Mucosa of descending colon (tissue), 3 donors: ENCODE measurements at regions not wholly inside any gene's neighbourhood (a gene's known extent, or its start where the extent isn't known, plus 50 kb on each side); places are given as distances from the start of the nearest gene placed in this dataset.

Source experiments
- ATAC-seq: fragments of 200-7000 bp; cut with Tn5 transposase; one replicate; pipeline ENCODE4 v1.9.1; 2020; ENCODE audit warnings: mild to moderate bottlenecking, moderate library complexity
- DNase-seq, 3 donors: peaks; one replicate each; pipeline ENCODE4 v3.0.0-alpha.2; 2020
- H3K36me3 ChIP-seq: fragments of 200-600 bp; one replicate; pipeline ENCODE4 v1.8.0; 2021; ENCODE audit warnings: low read depth, mild to moderate bottlenecking
- H3K4me1 ChIP-seq: fragments of 200-600 bp; one replicate; pipeline ENCODE4 v1.8.0; 2021; ENCODE audit warnings: low read depth, mild to moderate bottlenecking
- H3K4me3 ChIP-seq: fragments of 200-600 bp; one replicate; pipeline ENCODE4 v1.8.0; 2021; ENCODE audit warnings: mild to moderate bottlenecking
- H3K9me3 ChIP-seq: fragments of 200-600 bp; one replicate; pipeline ENCODE4 v1.8.0; 2021; ENCODE audit warnings: mild to moderate bottlenecking
- CTCF ChIP-seq: fragments of 200-600 bp; IDR thresholded peaks from one replicate; pipeline ENCODE4 v1.8.0; 2022; ENCODE audit warnings: antibody characterized with exemption, mild to moderate bottlenecking
- intact Hi-C, 2 donors: fragments of 100-400 bp; cut with DNase I in 1 of 2; cut with micrococcal nuclease in 1 of 2; formaldehyde crosslinking; loops; one replicate each; pipeline versions ENCODE4 v1.11.0 to v1.11.1; 2022; cut with DNase I, micrococcal nuclease
- donor health status: DM: no; HTN: no; CAD: no; lungs with moderate emphysema.
- donor health status: DM: no; HTN: no; CAD: no.
- donor health status: DM: no; HTN: yes; CAD: no.

- no peak overlapping the region for H3K4me3 ChIP-seq
- no peak for TF ChIP-seq CTCF
- no peak for ATAC-seq
- H3K9me3 ChIP-seq: no peaks in the 10 kb centered on the region
- DNase-seq: no peak
- H3K36me3 ChIP-seq: no peaks in the 10 kb centered on the region
- intact Hi-C loops: no loop called here
- H3K4me1 ChIP-seq: no peaks in the 10 kb centered on the region
Observed at GRCh38 chr14:65922142-65922541, 509.6 kb downstream of the FUT8 start.

GRCh38 chr14:65926504-65926903 is 514.0 kb downstream of the FUT8 start:
- no peaks in the 10 kb centered on the region for H3K36me3 ChIP-seq

GRCh38 chr14:65926935-65927700 is 514.6 kb downstream of the FUT8 start:
- DNase-seq (no peak), ATAC-seq (no peak)
- Histone ChIP-seq H3K4me3 (no peak overlapping the region), H3K36me3 (no peaks in the 10 kb centered on the region), H3K4me1 (no peaks in the 10 kb centered on the region), H3K9me3 (no peaks in the 10 kb centered on the region)
- intact Hi-C loops: no loop called here
- no peak for TF ChIP-seq CTCF

More at GRCh38 chr14:65926504-65926903, 514.0 kb downstream of the FUT8 start:
- TF ChIP-seq CTCF: no peak
- H3K4me1 ChIP-seq: no peaks in the 10 kb centered on the region
- ATAC-seq (no peak), DNase-seq (no peak)
- intact Hi-C loops: no loop called here
- no peak overlapping the region for H3K4me3 ChIP-seq
- no peaks in the 10 kb centered on the region for H3K9me3 ChIP-seq

GRCh38 chr14:65927931-65928356 is 515.4 kb downstream of the FUT8 start:
- no peaks in the 10 kb centered on the region for H3K4me1 ChIP-seq
- H3K4me3 ChIP-seq: no peak overlapping the region
- ATAC-seq (peak; percentile 76), DNase-seq (peak; percentile 34 to 71 (median 42))
- no peaks in the 10 kb centered on the region for H3K36me3 ChIP-seq
- no peaks in the 10 kb centered on the region for H3K9me3 ChIP-seq
- intact Hi-C loops: no loop called here
- TF ChIP-seq CTCF: no peak

- no peak for DNase-seq
- no peak for ATAC-seq
- Histone ChIP-seq H3K4me1 (no peaks in the 10 kb centered on the region), H3K9me3 (no peaks in the 10 kb centered on the region), H3K36me3 (no peaks in the 10 kb centered on the region), H3K4me3 (no peak overlapping the region)
- TF ChIP-seq CTCF: no peak
- intact Hi-C loops: no loop called here
Observed at GRCh38 chr14:65928995-65929394, 516.5 kb downstream of the FUT8 start.
